Stomach (tissue), 4 donors: ENCODE measurements at regions not wholly inside any gene's neighbourhood (a gene's known extent, or its start where the extent isn't known, plus 50 kb on each side); places are given as distances from the start of the nearest gene placed in this dataset.

Source experiments
- CTCF ChIP-seq, 7 experiments: fragments of 450-650 bp in 4 of 7; fragments of 200-600 bp in 3 of 7; sonication (generic) in 3 of 7; IDR thresholded peaks; one replicate each; pipeline ENCODE4 v1.5.1; 2016 to 2019; ENCODE audit warnings: antibody characterized with exemption in 7 of 7, control low read depth in 2 of 7, mild to moderate bottlenecking in 1 of 7
- POLR2A ChIP-seq, 4 donors: fragments of 450-650 bp; IDR thresholded peaks; one replicate each; pipeline ENCODE4 v1.6.1; 2016; ENCODE audit warnings: antibody characterized with exemption in 4 of 4, control low read depth in 2 of 4, mild to moderate bottlenecking in 1 of 4, moderate library complexity in 1 of 4
- POLR2AphosphoS5 ChIP-seq, 3 donors: sonication (generic); formaldehyde crosslinking; IDR thresholded peaks; one replicate each; pipeline ENCODE4 v1.6.1; 2016; ENCODE audit warnings: antibody characterized with exemption in 3 of 3

DNA sequence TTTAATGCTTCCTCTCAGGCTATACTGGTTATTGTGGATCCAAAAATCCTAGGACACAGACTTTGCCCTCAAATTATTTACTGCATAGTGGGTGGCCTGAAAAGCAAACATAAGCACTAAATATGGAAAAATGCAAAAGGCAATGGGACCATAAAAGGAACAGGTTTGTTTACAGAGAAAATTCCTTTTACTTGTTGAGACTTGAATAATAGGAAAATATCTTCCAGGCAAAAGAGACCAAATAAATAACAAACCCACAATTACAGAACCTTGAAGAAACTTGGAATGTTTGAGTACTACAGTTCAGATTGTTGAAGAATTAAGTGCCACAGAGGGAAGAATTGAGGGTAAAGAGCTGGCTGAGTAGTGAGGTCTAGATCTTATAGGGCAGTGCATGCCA, 711.0 kb downstream of the C4orf33 start:
- TF ChIP-seq CTCF (IDR thresholded peaks at IDR 0.05) (no peak), POLR2A (IDR thresholded peaks at IDR 0.05) (no peak), POLR2AphosphoS5 (IDR thresholded peaks at IDR 0.05) (no peak)
